Limb (tissue), 2 donors: ENCODE measurements at regions not wholly inside any gene's neighbourhood (a gene's known extent, or its start where the extent isn't known, plus 50 kb on each side); places are given as distances from the start of the nearest gene placed in this dataset.

ENCODE experiments used
- DNase-seq, 2 donors: peaks; one replicate each; pipeline ENCODE4 v3.0.0-alpha.2; 2016; ENCODE audit errors: extremely low spot score in 2 of 2

GRCh38 chr4:126958482-126958881, 674.3 kb upstream of the INTU start:
- peak in 1 of 2 donors; percentile 15 for DNase-seq

DNA sequence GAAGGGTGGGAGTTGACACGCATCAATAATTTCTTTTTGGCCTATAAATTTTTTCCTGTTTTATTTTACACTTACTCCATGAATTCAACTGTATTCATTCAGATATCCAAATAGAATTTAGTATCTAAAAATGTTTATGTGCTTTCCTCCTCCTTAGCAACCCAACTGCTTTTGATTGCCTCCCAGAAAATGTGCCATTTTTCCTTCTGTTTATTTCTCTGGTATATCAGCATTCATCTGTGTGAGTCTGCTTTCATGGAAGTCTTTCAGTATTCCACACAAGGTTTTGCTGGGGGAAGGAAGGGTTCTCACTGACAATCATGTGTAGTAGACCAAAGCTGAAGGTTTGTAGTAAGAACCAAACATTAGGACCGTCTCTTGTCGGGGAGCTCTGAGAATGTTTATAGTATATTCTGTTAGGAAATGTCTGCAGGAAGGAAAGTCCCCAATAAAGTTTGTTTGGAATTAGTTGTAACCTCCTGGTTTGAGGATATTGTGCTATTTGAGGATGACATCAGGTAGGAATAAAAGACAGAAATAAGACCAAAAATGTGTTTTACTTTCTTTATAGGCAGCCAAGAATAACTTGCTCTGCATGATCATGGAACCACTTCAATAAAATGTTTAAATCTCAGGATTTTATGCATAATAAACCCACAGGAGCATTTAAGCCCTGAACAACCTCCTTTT, 673.6 kb upstream of the INTU start:
- DNase-seq: peak in 1 of 2 donors; percentile 13

DNA sequence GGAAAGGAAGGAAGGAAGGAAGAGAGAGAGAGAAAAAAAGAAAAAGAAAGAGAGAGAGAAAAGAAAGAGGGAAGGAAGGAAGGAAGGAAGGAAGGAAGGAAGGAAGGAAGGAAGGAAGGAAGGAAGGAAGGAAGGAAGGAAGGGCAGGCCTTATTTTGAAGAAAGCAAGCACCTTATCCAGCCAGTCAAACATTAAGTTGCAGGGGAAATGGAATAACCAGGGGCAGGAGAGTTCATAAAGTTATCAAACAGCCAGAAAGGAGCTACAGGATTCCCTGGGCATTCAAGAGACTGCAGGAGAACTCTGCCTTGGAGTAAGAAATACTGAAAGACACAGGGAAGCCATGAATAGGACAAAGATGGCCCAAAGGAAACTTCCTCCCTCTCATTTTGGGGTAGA, 672.0 kb upstream of the INTU start:
- DNase-seq: no peak

GRCh38 chr4:126961661-126962060, 671.1 kb upstream of the INTU start:
- DNase-seq: no peak

GRCh38 chr4:126965877-126966276, 666.9 kb upstream of the INTU start:
- no peak for DNase-seq

GRCh38 chr4:126969360-126970235, 663.2 kb upstream of the INTU start:
- peak in 1 of 2 donors; percentile 74 for DNase-seq

DNA sequence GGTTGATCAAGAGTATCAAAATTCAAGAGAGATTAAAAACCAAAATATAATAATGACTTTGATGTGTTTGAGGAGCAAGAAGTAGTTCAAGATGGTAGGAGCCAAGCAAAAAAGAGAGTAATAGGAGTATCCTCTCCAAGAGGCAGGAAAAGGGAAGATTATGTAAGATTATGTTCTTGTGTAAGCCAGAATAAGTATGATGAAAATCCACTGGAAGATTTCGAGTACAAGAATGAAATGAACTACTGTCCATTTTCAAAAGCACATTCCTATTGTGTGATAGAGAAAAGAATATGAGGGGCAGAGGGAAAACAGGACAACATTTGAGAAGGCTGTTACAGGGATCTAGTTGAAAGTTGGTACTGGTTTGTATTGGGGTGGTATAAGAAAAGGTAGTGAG, 659.6 kb upstream of the INTU start:
- DNase-seq: no peak

DNA sequence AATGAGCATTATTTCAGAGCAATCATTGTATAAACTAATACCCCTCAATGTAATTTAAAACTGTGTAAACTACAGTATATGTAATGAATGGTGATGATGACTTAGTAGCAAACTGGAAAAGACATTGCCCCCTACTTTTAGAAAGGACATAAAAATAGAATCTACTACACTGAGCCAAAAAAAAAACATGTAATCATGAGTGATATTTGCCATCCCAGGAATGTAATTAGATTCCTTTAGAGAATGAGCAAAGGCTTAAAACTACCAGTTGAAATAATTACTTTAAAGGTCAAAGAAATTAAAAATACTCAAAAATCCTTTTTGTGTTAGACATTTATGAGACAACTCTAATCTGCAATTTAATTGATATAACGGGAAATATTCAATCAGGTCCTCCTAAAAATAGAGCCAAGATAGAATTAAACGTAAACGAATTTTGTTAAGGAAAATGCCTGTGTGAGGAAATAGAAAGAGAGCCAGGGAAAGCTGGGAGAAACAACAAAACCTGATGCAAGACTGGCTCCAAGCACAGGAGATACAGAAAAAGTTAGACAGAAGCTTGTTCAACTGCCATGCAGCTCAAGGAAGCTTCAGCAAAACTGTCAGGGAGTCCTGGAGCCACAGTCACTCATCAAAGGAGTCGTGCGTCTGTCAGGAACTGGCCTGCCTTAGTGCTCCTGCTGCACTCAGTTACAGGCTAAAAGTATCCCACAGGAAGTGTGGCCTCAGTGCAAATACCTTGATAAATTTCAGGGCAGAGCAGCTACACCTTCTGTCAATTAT, 655.7 kb upstream of the INTU start:
- DNase-seq: no peak

DNA sequence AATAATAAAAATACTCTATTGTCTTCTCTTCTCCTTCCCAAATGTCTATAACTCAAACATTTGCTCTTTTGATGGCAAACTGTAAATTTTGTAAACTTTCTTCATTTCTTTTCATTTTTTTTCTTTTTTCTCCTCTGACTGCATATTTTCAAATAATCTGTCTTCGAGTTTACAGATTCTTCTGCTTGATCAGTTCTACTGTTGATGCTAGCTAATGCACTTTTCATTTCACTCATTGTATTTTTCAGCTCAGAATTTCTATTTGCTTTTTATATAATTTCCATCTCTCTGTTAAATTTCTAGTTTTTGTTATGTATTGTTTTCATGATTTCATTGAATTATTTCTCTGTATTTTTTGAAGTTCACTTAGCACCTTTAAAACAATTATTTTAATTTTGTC, 646.8 kb upstream of the INTU start:
- no peak for DNase-seq

DNA sequence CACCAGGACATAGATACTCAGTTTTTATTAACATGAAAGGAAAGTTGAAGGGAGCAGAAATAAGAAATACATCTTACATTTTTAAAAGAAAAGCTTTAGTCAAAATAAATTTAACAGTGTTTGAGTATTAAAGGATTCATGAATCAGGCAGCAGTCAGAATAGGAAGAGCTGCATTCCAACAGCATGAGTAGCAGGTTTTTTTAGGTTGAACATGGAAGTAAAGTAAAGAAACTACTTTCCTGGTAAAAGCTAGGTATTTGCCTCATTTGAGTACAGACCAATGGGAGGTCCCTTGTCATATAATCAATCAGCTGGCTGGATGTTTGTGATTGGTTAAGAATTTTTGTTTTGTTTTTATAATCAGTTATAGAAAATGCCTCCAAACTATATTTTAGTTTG, 645.9 kb upstream of the INTU start:
- no peak for DNase-seq

GRCh38 chr4:126991965-126992364, 640.8 kb upstream of the INTU start:
- no peak for DNase-seq

- DNase-seq: no peak
Measured at GRCh38 chr4:126992910-126993309, 639.8 kb upstream of the INTU start.

- no peak for DNase-seq
Measured at GRCh38 chr4:126993351-126993750, 639.4 kb upstream of the INTU start.

DNA sequence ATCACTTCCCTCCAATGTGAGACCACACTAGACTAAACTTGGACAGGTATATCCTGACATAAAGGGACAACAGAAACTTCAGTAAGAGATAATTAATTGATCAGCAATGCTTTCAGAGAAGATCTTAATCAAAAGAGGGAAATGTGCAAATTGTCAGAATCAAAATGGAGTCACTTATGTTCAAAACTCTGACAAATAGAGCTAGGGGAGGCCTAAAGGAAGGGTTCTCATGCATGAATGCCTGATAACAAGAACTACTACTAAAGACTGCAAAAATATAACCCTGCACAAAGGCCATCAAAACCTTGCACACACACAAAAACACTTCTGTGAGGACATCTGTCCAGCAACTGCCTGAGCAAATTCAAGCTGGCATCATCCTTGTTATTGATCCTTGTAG, 637.5 kb upstream of the INTU start:
- no peak for DNase-seq

- no peak for DNase-seq
Measured at GRCh38 chr4:127000110-127000509, 632.6 kb upstream of the INTU start.

GRCh38 chr4:127000846-127001245, 631.9 kb upstream of the INTU start:
- DNase-seq: no peak

- DNase-seq: no peak
Measured at GRCh38 chr4:127001933-127002332, 630.8 kb upstream of the INTU start.

DNA sequence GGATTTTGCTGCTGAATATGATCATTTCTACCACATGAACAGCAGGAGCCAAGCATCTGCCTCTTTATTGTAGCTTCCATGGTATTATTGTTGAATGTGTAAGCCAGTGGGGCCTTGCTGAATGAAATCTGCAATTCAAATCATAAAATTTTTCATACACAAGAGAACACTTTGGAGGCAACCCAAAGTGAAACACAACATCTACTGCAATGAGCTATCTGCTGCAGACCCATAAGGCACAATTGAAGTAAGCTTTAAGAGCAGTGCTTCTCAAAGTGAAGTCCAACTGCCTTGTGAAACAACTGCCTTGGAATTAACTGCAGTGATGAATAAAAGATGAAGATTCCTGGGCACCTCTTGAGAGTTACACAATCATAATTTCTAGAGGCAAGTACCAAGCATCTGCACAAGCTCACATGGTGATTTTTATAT, 626.3 kb upstream of the INTU start:
- peak in 1 of 2 donors; percentile 53 for DNase-seq

- no peak for DNase-seq
Measured at GRCh38 chr4:127007305-127007704, 625.5 kb upstream of the INTU start.

DNA sequence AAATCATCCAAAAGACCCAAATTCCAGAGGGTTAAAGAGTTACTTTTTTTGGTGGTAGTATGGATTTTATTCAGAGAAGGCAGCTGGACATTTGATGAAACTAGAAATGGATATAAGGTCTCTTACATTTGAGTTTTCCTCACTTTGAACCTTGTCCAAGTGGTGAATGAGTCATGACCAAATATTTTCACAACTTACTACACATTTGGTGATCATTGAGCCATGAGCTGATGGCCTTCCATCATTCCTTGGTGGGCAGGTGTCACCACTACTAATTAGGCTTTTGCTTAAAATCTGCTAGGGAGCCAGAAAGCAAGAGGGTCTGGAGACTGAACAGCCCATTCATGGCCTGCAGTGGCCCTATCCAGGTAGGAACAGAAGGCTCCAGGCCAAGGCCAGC, 620.2 kb upstream of the INTU start:
- no peak for DNase-seq

DNA sequence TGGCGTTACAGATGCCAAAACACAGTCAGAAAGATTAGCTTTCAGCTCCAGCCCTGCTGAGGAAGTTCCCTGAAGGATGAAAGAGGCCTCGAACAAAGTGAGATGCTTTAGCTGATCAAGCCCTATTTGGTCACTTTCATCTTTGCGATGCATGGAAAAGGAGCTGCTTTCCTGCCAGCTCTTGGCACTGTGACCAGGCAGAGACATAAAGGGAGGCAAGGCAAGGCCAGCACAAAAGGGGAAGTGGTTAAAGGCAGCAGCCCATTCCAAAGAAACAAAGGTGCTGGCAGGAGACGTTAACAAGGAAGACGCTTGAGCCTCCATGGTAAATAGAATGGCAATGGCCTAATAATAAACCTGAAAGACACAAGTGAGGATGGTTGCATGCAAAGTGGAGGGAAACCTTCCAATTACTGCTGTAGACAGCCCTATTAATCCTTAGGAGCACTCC, 617.1 kb upstream of the INTU start:
- DNase-seq: peak in 1 of 2 donors; percentile 38

GRCh38 chr4:127018381-127018780, 614.4 kb upstream of the INTU start:
- peak in 1 of 2 donors; percentile 40 for DNase-seq
